Muscle layer of duodenum (tissue), 2 donors: ENCODE measurements at regions not wholly inside any gene's neighbourhood (a gene's known extent, or its start where the extent isn't known, plus 50 kb on each side); places are given as distances from the start of the nearest gene placed in this dataset.

Experiments
- H3K27ac ChIP-seq: one replicate; pipeline ENCODE4 v1.7.0; 2013; ENCODE audit warnings: mild to moderate bottlenecking, low read length
- H3K27me3 ChIP-seq: one replicate; pipeline ENCODE4 v1.7.0; 2013; ENCODE audit warnings: low read depth, mild to moderate bottlenecking, control low read depth, low read length
- H3K36me3 ChIP-seq, 2 donors: one replicate each; pipeline ENCODE4 v1.7.0; 2013; ENCODE audit warnings: low read length in 2 of 2, control low read depth in 1 of 2, mild to moderate bottlenecking in 1 of 2; ENCODE audit not compliant: insufficient read depth in 2 of 2, control insufficient read depth in 1 of 2
- H3K4me1 ChIP-seq, 2 donors: one replicate each; pipeline ENCODE4 v1.7.0; 2013; ENCODE audit warnings: low read length in 2 of 2, mild to moderate bottlenecking in 2 of 2, control low read depth in 1 of 2, moderate library complexity in 1 of 2; ENCODE audit not compliant: insufficient read depth in 2 of 2, control insufficient read depth in 1 of 2
- H3K4me3 ChIP-seq, 2 donors: one replicate each; pipeline ENCODE4 v1.7.0; 2013; ENCODE audit warnings: low read length in 2 of 2, low read depth in 1 of 2, mild to moderate bottlenecking in 1 of 2
- H3K9me3 ChIP-seq, 2 donors: one replicate each; pipeline ENCODE4 v1.7.0; 2013; ENCODE audit warnings: low read length in 2 of 2, control low read depth in 1 of 2, mild to moderate bottlenecking in 1 of 2; ENCODE audit not compliant: control insufficient read depth in 1 of 2
- donor health status: healthy.

GRCh38 chr2:52880872-52881271 is 886.7 kb upstream of the CHAC2 start:
- no peaks in the 10 kb centered on the region for H3K36me3 ChIP-seq
- H3K4me3 ChIP-seq, result no peak overlapping the region
- peaks cover 0 to 7% of the 10 kb centered on the region in 2 donors for H3K4me1 ChIP-seq
- no peaks in the 10 kb centered on the region for H3K27me3 ChIP-seq
- no peak overlapping the region for H3K27ac ChIP-seq
- H3K9me3 ChIP-seq, result no peaks in the 10 kb centered on the region

GRCh38 chr2:52879561-52879960 is 888.0 kb upstream of the CHAC2 start:
- H3K27me3 ChIP-seq, result no peaks in the 10 kb centered on the region
- no peaks in the 10 kb centered on the region for H3K9me3 ChIP-seq
- H3K27ac ChIP-seq, result no peak overlapping the region
- no peak overlapping the region for H3K4me3 ChIP-seq
- H3K4me1 ChIP-seq, result peaks cover 0 to 7% of the 10 kb centered on the region in 2 donors
- no peaks in the 10 kb centered on the region for H3K36me3 ChIP-seq

- H3K27me3 ChIP-seq, result no peaks in the 10 kb centered on the region
- no peak overlapping the region for H3K4me3 ChIP-seq
- peaks cover 0 to 7% of the 10 kb centered on the region in 2 donors for H3K4me1 ChIP-seq
- no peak overlapping the region for H3K27ac ChIP-seq
- no peaks in the 10 kb centered on the region for H3K36me3 ChIP-seq
- no peaks in the 10 kb centered on the region for H3K9me3 ChIP-seq
Observed at GRCh38 chr2:52877703-52878102, 889.9 kb upstream of the CHAC2 start.

- no peak overlapping the region for H3K27ac ChIP-seq
- no peak overlapping the region for H3K4me3 ChIP-seq
- no peaks in the 10 kb centered on the region for H3K27me3 ChIP-seq
- H3K4me1 ChIP-seq, result no peaks in the 10 kb centered on the region
- H3K36me3 ChIP-seq, result no peaks in the 10 kb centered on the region
- H3K9me3 ChIP-seq, result no peaks in the 10 kb centered on the region
Observed at GRCh38 chr2:52874466-52875106, 893.0 kb upstream of the CHAC2 start.

- H3K27me3 ChIP-seq, result no peaks in the 10 kb centered on the region
- H3K9me3 ChIP-seq, result no peaks in the 10 kb centered on the region
- H3K27ac ChIP-seq, result no peak overlapping the region
- no peak overlapping the region for H3K4me3 ChIP-seq
- no peaks in the 10 kb centered on the region for H3K36me3 ChIP-seq
- no peaks in the 10 kb centered on the region for H3K4me1 ChIP-seq
Observed at GRCh38 chr2:52862801-52863200, 904.8 kb upstream of the CHAC2 start.

- Histone ChIP-seq H3K4me3 (no peak overlapping the region), H3K27me3 (no peaks in the 10 kb centered on the region), H3K9me3 (no peaks in the 10 kb centered on the region), H3K27ac (no peak overlapping the region), H3K36me3 (no peaks in the 10 kb centered on the region), H3K4me1 (no peaks in the 10 kb centered on the region)
Observed at GRCh38 chr2:52861596-52861995, 906.0 kb upstream of the CHAC2 start.

- H3K27me3 ChIP-seq, result no peaks in the 10 kb centered on the region
- H3K4me1 ChIP-seq, result no peaks in the 10 kb centered on the region
- no peaks in the 10 kb centered on the region for H3K36me3 ChIP-seq
- no peaks in the 10 kb centered on the region for H3K9me3 ChIP-seq
- H3K4me3 ChIP-seq, result no peak overlapping the region
- H3K27ac ChIP-seq, result no peak overlapping the region
Observed at GRCh38 chr2:52859065-52859464, 908.5 kb upstream of the CHAC2 start.

GRCh38 chr2:52857722-52858121 is 909.9 kb upstream of the CHAC2 start:
- no peaks in the 10 kb centered on the region for H3K9me3 ChIP-seq
- no peaks in the 10 kb centered on the region for H3K36me3 ChIP-seq
- H3K27me3 ChIP-seq, result no peaks in the 10 kb centered on the region
- H3K27ac ChIP-seq, result no peak overlapping the region
- no peak overlapping the region for H3K4me3 ChIP-seq
- H3K4me1 ChIP-seq, result no peaks in the 10 kb centered on the region

GRCh38 chr2:52852006-52852405 is 915.6 kb upstream of the CHAC2 start:
- Histone ChIP-seq H3K4me3 (no peak overlapping the region), H3K36me3 (no peaks in the 10 kb centered on the region)

GRCh38 chr2:52844701-52845423 is 922.7 kb upstream of the CHAC2 start:
- no peaks in the 10 kb centered on the region for H3K9me3 ChIP-seq
- no peaks in the 10 kb centered on the region for H3K27me3 ChIP-seq
- H3K4me1 ChIP-seq, result no peaks in the 10 kb centered on the region
- no peaks in the 10 kb centered on the region for H3K36me3 ChIP-seq
- no peak overlapping the region for H3K4me3 ChIP-seq
- no peak overlapping the region for H3K27ac ChIP-seq

More at GRCh38 chr2:52852006-52852405, 915.6 kb upstream of the CHAC2 start:
- peaks cover 0 to 12% of the 10 kb centered on the region in 2 donors for H3K9me3 ChIP-seq
- no peak overlapping the region for H3K27ac ChIP-seq
- H3K4me1 ChIP-seq, result no peaks in the 10 kb centered on the region
- H3K27me3 ChIP-seq, result no peaks in the 10 kb centered on the region

GRCh38 chr2:52835909-52836308 is 931.7 kb upstream of the CHAC2 start:
- Histone ChIP-seq H3K27ac (no peak overlapping the region), H3K36me3 (no peaks in the 10 kb centered on the region), H3K4me1 (no peaks in the 10 kb centered on the region), H3K4me3 (no peak overlapping the region), H3K27me3 (no peaks in the 10 kb centered on the region), H3K9me3 (peaks cover 0 to 5% of the 10 kb centered on the region in 2 donors)
